Suppressor macrophage treated with lipopolysaccharide for 1 hour (primary cell): ENCODE measurements at regions not wholly inside any gene's neighbourhood (a gene's known extent, or its start where the extent isn't known, plus 50 kb on each side); places are given as distances from the start of the nearest gene placed in this dataset.
A peak's percentile ranks its signal among the peaks of the same experiment; 100 is the strongest.
"Not testable (repeated sequence)": the region's sequence is repeated elsewhere in the genome, so short reads cannot be mapped to it uniquely, and the experiment has no call there.

Experiments
- DNase-seq, 3 donors: peaks; one replicate each; pipeline ENCODE4 v3.0.0-alpha.2; 2020 to 2022

DNA sequence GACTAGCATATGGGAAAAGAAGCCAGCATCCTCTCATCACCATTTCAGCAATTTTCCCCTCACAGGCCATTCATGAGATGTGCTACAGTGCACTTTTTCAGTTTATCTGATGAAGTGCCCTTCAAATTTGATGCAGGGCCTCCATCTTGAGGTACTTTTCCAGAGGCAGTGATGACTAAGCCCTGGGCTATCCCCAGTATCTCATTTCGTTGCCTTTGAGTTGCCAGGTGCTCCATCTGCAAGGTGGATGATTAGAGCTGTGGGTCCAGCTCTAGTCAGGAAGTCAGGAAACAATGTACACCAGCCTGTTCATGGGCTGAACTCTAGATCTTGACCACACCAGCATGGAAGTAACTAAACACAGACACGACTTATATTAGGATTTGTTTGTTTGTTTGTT is 425.2 kb downstream of the METTL4 start:
- DNase-seq, result no peak

- no peak for DNase-seq
Observed at GRCh38 chr18:2146754-2147153, 424.6 kb downstream of the METTL4 start.

DNA sequence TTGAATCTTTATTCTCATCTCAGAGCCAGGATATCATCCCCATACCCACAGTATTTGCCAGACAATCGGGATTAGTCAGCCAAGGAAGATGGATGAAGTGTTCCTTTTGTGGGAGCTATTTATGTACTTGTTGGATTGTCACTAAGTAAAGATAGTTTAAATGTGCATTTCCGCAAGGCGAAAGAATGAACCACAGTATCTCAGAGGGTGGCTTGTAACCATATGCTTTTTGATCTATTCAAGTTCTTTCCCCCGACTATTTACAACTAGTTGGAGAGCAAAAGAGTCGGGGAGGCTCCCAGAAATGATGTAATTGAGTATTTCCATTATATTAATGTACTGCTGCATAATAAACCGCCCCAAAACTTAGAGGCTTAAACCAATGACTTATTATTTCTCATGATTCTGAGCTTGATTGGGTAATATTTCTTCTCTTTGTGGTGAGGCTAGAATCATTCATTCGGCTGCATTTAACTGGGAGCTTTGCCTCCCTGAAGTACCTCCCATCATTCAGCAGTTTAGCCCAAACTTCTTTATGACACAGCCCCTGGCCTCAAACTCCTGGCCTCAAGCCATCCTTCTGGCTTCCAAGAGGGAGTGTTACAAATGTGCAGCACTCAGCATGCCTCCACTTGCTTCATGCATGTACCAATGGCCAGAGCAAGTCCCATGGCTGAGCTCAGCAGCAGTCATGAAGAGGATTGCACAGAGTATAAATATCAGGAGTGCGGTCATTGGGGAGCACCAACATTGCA is 423.7 kb downstream of the METTL4 start:
- DNase-seq, result no peak

GRCh38 chr18:2148823-2149222 is 422.5 kb downstream of the METTL4 start:
- DNase-seq, result no peak

DNA sequence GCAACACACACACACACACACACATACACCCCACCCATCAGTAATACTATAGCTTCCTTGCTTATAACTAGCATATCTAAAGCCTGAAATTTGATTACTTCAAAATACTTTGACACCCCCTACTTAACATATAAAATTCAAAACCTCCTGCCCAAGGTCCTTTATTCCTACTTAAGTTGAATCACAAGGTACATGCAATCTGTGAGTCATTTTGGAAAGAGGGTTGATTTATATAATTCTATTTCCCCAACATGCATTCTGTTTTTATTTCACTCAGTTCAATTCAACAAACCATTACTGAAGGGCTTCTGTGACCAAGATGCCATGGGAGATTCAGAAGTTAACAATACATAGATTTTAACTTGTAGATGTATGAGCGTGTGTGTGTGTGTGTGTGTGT is 420.7 kb downstream of the METTL4 start:
- no peak for DNase-seq

DNA sequence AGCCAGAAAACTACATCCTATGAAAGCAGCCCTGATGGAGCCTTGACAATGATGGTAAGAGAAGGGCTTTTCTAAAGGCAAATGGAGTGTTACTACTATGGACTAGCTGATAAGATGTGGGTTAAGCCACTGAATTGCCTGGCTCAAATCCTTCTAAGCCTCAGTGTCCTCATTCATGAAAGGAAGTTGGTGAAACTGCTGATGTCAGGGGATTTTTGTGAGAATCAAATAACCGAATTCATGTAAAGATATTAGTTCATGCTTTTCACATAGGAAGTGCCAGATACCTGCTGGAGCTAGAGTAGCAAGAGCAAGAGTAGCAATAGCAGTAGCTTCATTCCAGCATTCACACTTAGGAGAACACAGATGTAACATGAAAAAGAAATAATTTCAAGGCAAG is 417.0 kb downstream of the METTL4 start:
- DNase-seq, result no peak

- no peak for DNase-seq
Observed at GRCh38 chr18:2164644-2165550, 406.4 kb downstream of the METTL4 start.

- DNase-seq, result not testable (repeated sequence)
Observed at GRCh38 chr18:2166876-2167275, 404.4 kb downstream of the METTL4 start.

DNA sequence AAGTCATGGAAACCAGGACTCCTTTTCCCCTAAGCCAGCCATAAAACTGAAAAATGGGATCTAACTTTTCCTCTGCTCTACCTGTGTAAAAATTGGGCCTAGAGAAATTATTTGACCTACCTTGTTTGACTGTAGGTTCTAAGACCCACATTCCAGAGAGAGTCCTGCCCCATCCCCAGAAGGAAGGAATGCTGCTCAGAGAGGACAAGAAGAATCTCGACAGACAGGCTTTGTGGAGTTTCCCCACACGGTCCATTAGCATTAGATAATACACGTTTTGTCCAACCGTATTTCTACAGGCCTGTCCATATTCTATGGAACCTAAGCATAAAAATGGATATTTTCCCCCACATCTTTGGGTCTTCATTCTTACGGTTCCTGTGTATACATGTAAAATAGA is 403.3 kb downstream of the METTL4 start:
- no peak for DNase-seq

DNA sequence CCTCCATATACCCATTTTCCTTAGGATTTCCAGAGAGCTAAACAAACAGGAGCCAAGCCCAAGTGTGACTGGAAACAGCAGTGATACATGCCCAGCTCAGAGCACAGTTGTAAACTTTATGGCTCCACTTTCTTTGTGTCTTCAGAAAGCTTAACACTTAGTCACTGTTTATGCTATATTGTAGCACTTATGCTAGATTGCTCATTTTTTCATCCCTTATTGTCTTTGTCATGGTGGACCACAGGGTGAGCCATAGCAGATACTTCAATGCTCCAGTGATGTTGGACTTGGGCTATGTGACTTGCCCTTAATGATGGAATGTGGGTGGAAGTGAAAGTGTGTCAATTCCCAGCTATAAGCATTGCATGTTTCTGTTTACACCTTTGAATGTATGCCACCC is 401.6 kb downstream of the METTL4 start:
- DNase-seq, result no peak

- no peak for DNase-seq
Observed at GRCh38 chr18:2171840-2172625, 399.3 kb downstream of the METTL4 start.

DNA sequence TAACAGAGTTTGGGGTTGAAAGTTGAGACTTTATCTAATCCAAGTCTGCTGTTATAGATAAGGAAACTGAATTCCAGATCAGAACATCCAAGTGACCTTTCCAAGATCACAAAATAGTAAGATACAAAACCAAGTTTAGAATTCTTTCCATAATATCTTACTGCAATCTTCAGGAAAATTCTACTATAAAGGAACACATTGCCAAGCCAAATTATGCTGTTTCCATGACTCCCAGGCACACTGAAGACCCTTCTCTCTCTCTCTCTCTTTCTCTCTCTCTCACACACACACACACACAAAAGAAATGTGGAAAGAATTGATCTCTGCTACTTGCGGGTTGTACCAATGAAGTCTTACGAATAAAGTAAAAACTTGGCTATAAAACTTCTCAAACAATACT is 398.4 kb downstream of the METTL4 start:
- no peak for DNase-seq

GRCh38 chr18:2173486-2173885 is 397.8 kb downstream of the METTL4 start:
- peak in 1 of 3 donors; percentile 11 for DNase-seq

DNA sequence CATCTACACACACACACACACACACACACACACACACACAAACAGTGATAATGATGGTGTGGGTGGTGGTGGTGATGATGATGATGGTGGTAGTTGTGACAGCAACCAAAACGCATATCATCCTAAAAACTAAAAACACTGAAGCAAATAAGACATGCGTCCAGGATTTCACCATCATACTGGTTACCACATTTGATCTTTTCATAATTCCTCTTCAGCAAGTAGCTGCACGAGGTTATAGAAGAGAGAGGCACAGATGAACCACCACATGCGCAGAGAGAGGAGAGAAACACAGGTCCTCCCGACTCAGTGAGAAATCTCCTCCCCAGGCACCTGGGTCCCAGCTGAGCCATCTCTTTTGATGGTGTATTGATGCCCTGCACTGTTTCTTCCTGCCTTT is 393.3 kb downstream of the METTL4 start:
- no peak for DNase-seq

- no peak for DNase-seq
Observed at GRCh38 chr18:2179498-2180183, 391.7 kb downstream of the METTL4 start.

DNA sequence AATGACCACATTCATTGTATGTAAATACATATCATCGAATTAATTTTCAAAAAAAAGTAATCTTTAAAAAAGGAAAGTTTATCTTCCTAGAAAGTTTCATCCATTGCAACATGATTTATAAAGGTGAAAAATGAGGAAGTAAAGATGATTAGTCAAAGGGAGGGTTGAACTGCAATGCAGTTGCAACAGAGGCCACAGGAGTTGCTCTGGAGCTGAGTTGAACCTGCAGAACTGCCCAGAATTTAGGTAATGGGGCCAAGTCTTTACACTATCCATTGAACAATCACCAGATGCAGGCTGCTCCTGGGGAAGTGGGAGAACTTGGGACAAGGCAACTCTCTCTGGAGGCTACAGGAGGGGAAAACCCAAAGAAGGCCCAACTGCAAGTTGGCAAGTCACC is 390.7 kb downstream of the METTL4 start:
- peak in 2 of 3 donors; percentile 10 to 29 for DNase-seq

DNA sequence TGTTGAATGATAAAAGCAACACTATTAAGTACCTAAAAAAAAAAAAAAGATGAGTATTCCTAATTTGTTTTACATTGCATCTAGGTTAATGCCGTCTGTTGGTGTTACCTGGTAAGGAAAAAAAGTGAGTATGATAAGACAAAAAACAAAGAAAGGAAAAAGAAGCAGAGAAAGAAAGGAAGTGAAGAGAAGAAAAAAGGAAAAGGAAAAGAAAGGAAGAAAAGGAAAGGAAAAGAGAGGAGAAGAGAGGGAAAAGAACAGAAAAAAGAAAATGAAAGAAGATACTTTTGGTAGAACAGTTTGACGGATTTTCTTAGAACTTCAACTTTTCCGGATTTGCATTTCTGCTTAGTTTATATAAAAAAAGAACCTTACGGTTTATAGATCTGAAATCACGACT is 387.9 kb downstream of the METTL4 start:
- no peak for DNase-seq

DNA sequence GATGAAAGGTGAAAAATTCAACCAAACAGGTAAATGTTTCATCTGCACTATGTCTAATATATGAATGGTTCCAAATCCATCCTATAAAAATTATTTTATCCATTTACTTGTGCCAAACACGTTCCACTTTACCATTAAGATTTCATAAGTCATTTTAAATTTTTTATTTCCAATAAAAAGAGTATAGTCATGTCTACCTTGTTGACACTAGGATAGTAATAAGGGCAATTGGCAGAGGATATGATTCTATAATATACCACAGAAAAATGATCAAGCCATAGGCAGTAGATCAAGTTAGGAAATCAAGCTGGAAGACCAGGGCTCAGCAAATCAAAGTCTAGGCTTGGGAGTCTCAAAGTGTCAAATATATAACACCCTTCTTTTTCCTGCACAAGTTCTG is 384.3 kb downstream of the METTL4 start:
- DNase-seq, result no peak

DNA sequence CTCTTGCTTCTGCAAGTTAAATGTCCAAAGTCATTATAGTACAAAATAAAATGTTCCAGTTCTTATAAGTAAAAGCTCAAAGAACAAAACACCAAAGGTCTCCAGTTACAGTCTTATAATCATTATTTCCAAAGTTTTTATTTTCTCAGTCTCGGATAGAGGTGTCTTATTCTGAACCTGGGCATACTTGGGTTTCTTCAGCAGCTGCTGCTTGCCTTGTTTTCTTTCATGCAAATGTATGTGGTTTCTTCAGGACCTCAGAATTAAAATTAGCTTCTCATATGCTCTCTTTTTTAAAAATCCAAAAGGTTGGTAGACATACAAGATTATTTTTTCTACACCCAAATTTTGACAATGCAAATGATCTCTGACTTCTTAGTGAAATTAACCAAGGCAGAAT is 383.0 kb downstream of the METTL4 start:
- DNase-seq, result no peak

DNA sequence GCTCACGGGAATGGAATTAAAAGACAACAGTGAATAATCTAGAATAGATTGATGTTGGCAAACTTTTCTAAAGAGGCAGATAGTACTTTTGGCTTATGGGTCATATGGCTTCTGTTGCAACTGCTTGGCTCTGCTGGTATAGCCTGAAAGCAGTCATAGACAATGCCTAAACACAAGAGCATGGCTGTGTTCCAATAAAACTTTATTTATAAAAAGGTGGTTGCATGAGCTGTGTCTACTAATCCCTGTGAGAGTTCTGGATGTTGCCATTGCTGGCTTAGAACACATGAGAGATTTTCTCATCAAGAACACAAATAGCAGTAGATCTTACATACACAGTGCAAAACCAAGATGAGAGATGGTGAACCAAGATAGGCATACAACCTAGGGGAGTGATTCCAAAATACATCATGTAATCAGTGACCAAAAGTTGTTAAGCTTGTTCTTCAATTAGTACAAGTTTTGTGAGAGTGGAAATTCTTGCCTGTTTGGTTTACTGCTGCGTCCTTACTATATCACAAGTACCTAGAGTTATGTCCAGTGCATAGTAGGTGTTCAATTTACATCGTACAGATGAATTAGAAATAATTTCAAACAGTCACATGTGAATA is 380.0 kb downstream of the METTL4 start:
- DNase-seq, result no peak

DNA sequence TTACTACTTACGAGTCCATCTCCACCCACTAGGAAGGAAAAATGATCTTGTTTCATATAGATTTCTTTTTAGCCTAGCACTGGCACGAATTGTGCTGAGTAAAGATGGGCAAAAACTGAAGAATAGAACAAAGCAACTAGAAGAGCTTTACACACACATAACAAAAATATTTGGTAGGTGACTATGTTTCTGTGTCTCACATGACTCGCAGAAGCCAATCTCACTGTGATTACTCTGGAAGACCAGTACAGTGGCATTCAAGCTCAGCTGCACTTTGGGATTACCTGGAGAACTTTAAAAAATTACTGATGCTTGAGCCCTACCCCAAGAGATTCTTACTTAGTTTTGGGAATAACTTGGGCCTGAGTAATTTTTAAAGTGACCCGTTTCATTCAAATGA is 378.7 kb downstream of the METTL4 start:
- no peak for DNase-seq

GRCh38 chr18:2197946-2198345 is 373.4 kb downstream of the METTL4 start:
- DNase-seq, result no peak
